HG03095 (cell line): ENCODE measurements at regions not wholly inside any gene's neighbourhood (a gene's known extent, or its start where the extent isn't known, plus 50 kb on each side); places are given as distances from the start of the nearest gene placed in this dataset.

Experiments
- ATAC-seq: cut with Tn5 transposase; IDR thresholded peaks from one replicate; pipeline ENCODE4 v1.9.1; 2021; ENCODE audit warnings: moderate library complexity; ENCODE audit not compliant: unreplicated experiment

DNA sequence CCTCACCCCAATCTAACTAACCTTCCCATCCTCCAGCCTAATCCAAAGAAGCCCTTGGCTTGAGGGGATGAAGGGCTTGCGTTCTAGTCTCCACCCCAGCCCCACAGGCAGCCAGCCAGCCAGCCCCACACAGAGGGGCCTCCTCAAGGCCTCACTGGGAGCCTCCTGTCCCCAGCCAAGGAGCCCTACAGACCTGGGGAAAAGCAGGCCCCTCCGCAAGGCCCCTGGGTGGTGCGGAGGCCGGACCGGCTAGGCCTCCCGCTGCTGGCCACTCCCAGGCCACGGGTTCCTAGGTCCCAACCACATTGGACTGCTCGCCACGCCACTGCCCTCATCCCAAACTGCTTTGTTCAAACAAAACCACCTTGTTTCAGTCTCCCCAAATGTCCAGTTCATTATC, 78.0 kb downstream of the ZIC5 start:
- no peak for ATAC-seq

- ATAC-seq = no peak
Measured at GRCh38 chr13:99892866-99893504, 78.6 kb downstream of the ZIC5 start.

DNA sequence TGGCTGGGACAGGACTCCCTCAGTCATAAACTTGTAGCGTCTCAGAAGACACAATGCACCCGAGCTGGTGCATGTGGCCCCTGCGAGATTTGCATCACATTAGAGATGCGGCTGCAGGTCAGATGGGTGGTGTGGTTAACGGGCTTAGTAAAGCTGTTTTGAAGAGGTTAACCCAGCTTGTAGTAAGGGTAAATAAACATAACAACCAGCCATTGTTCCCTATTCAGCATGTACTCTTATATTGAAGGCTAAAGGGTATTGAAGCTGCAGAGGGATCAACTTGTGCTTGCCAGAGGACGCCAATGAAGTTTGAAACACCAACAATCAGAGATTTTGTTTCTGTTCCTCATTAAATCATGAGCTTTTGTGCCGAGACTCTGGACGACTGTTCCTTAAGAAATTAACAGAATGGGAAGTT, 79.4 kb downstream of the ZIC5 start:
- ATAC-seq = no peak

DNA sequence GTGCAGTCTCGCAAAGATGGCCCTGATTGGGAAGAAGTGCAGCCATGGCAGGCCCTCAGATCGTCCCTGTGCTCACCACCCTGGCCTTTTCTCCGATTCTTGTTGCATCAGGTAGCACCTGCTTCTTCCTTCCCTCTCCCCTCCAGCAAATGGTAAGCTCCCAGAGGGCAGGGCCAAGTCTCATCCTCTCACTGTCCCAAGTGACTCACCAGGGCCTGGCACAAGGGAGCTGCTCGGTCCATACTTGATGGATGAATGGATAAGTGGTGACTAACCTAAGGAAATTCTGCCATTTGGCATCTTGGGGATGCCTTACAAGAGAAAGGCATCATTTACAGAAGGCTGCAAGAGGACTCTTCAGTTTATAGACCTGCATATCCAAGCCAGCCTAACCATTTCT, 84.9 kb downstream of the ZIC5 start:
- no peak for ATAC-seq

DNA sequence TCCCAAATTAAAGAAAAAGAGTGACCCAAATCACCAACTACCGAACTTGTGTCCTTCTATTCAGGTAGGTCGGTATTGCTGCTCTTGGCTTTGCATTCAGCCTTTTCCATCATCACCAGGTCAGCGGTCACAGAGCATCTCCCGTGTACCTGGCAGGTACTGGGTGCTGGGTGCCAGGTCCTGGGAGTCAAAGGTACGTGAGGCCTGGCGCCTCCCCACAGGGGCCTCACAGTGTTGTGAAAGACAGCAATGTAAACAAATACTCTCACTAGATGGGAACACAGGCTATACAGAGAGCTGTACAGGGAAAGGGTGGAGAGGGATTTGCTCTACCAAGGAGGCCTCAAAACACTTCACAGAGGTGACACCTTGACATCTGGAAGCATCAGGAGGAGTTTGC, 86.7 kb downstream of the ZIC5 start:
- no peak for ATAC-seq

DNA sequence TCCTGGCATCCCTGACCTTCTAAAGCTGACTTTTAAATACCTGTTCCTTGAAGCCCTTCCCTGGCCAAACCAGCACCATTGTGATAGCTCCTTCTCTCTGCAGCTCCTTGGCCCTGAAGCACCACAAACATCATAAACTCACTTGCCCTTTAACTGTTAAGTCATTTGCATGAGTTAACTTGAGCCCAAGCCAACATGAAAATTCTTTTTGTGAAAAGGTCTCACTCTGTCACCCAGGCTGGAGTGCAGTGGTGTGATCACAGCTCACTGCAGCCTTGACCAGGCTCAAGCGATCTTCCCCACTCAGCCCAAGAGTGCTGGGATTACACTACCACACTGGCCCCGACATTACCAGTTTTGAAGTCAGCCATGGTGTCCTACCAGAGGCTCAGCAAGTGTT, 87.8 kb downstream of the ZIC5 start:
- no peak for ATAC-seq

- ATAC-seq = no peak
Measured at GRCh38 chr13:99878921-99879610, 92.5 kb downstream of the ZIC5 start.

GRCh38 chr13:99876651-99877050, 94.9 kb downstream of the ZIC5 start:
- ATAC-seq = no peak

DNA sequence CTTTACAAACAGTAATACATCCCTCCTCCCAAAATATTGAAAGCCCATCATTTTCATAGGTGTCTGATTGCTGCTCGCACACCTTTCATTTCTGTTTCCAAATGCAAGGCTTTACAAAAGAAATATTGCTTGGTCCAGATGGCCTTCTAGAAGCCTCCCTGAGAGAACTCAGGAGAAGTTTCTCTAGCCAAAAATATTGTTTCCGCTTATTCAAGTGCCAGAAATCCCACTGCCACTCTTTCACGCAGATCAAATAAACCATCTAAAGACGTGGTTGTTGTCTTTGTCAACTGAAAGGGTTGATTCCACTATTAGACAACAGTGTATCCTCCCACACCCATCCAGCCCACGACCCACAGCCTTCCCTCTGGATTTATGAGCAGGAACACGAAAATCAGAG, 96.2 kb downstream of the ZIC5 start:
- ATAC-seq = no peak

DNA sequence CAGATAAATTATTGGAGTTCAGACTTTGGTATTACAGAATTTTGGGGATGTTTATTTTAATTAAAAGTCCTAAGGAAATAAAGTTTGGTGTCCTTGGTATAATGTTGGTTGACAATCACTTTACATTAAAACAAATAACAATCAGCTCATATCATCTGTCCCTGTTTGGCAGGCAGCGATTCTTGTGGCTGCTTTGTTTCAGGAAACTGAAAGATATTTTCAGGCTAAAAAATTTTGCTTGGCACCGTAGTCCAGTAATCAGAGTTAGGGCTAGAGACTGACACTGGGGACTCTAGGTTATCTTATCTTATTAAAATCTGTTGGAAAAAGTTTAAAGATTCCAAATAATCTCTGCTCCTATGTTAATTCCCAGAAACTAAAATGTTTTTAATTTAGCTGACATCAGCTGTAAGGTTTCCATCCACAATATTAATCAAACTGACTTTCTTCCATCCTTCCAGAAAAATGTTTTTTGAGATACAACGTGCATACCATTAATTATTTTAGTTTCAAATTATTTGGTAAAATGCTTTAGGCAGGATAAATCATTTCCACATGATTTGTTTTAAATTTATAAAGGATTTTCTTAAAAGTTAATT, 97.6 kb downstream of the ZIC5 start:
- ATAC-seq = no peak

DNA sequence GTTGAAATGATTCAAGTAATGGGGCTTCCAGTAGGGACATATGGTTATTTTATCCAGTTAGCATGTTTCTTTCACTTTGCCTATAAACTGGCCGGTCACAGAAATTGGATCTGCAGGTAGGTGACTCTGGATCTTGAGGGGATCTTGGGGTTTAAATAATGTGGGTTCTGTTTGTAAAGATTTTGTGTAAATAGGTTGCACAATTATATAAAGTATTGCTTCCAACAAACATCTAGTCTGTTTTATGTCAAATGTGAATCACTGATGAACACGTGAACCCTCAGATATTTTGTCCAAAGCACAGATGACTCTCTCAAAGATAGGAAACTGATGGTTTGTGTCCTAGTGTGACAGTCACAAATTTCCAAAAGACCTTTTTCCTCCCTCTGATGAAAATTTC, 98.4 kb downstream of the ZIC5 start:
- no peak for ATAC-seq

GRCh38 chr13:99871249-99871898, 100.2 kb downstream of the ZIC5 start:
- ATAC-seq = no peak

- ATAC-seq = no peak
Measured at GRCh38 chr13:99870541-99870940, 101.0 kb downstream of the ZIC5 start.

DNA sequence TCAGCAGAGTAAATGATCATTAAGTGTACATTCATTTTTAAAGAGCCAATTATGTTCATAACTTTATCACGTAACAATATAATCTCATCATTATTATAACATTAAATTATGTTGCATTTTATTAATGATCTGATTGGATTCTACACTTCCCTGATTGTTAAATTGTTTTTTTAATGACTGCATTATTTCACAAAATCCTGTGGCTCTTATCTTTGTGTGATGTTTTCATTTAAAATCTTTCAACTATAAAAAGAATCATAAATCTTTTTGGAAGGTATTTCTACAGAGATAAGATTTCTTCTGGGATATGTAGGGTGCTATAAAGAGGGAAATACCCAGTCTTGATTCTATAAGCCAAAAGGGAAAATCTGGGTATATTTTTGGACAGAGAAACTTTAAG, 101.7 kb downstream of the ZIC5 start:
- no peak for ATAC-seq

GRCh38 chr13:99868767-99869166, 102.8 kb downstream of the ZIC5 start:
- no peak for ATAC-seq

DNA sequence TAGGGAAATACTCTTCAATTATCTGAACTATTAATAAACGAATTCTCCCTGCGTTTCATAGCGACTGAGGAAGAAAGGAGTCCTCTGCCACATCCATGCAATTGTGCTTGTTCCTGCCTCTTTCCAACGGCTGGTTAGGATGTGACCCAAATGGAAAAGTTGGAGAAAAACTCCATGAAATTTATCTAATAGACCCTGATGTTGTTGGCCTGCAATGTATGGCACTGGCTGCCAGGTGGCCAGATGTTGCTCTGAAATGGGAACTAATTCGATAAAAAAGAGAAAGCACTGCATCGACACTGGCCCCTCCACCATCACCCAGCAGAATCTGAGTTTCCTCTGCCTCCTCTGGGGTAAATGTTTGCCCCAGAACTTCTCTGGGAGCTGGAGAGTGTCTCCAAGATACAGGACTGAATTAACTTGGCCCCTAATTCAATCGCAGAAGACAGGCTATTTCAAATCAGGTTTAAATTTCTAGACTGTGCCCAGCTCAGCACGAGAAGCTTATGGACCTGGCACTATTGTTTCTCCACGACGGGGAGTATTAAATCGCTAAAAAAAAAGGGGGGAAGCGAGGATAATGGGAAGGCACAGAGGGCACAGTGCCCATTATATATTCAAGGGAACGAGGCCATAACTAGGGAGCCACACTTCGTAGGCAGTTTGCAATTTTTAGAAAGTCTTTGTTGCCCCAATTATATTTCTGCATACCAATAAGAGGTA, 103.9 kb downstream of the ZIC5 start:
- ATAC-seq = no peak

DNA sequence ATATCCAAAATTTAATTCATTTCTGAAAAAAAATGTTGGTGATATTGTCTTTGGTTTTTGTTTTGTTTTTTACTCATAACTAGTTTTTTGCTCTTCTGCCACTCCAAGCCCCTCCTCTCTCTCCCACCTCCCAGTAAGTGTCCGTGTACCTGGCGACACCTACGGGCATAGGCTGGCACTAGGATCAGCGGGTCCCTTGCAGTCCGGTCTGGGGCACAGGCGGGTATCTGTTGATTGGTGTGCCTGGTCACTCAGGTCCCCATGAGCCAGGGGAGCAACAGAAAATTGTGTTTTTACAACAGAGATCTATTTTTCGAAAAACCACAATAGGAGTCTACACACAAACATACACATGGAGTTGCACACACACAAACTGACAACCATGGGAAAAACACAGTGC, 104.8 kb downstream of the ZIC5 start:
- no peak for ATAC-seq

DNA sequence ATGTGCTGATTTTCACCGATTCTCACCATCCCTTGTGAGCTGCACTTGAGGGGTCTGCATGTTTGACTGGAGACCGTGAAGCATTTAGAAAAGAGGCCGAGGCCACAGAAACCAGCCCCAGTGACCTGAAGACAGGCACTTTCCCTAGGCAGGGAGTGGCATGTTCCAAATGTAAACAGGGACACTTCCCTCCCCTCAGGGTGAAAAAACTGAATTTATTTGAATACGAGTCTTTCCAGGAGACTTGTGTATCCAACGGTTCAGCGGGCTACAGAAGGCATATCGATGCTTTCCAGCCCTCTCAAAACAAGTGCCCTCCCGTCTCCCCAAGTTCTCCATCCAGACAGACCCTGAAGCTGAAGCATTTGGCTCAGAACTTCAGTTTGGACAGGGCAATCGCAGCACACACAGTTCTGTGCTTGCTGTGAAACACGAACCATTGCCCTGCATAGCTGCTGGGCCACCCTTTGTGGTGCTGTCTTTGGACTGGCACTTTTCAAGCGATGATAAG, 106.1 kb downstream of the ZIC5 start:
- ATAC-seq = no peak

DNA sequence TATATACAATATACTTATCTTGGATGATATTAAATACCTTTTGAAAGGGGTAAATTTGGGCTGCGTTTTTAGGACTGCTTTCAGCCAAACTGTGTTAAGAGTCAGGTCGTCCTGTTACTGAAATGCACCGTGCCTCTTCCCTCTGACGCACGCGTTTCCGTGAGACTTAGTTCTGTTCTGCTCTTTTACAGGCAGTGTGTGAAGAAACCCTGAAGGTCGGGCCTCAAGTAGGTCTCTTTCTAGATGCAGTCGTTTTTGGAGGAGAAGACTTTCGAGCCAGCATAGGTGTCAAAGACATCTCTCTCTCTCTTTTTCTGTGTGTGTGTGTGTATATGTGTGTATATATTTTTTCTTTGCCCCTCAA, 107.0 kb downstream of the ZIC5 start:
- ATAC-seq = no peak

DNA sequence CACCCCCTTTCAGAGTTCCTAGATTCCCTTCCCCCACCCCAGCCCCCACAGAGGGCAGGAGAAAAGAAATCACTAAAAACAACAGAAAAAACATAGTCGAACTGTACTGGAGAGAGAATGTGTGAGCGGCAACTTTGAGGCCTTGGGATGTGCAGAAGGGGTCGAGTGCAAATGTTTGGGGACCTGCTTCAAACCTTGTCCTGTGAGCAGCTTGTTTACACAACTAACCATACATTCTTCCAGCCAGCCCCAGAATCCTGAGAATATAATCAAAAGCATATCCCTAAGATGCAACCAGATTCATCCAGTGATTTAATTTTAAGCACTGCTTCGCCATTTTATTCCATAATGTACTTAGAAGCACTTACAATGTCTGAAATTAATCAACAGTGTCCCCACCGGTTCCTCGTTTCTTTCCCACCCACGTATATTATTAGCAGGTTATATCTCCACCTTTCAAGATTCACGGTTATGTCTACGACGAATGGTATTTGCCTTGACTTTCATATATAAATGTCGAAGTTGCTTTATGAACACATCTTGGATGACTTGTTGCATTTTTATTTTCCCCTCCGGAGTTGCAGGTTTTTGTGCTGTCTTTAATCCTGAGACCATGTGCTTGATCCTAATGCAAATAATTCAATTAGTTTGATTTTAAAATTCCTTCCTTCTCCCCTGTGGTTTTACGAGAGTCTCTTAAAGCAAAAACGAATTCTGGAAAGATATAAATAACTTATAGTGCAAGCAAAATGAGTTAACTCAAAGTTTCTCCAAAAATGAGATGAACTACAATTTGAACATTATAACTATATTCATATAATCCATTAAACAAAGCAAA, 107.6 kb downstream of the ZIC5 start:
- ATAC-seq = no peak
